Stimulated activated CD8-positive, alpha-beta memory T cell treated with anti-CD3 and anti-CD28 coated beads, Interleukin-4, amount 100 ng/mL, for 48 hours (primary cell): ENCODE measurements at regions not wholly inside any gene's neighbourhood (a gene's known extent, or its start where the extent isn't known, plus 50 kb on each side); places are given as distances from the start of the nearest gene placed in this dataset.
"Not testable (repeated sequence)": the region's sequence is repeated elsewhere in the genome, so short reads cannot be mapped to it uniquely, and the experiment has no call there.

Experiments used
- DNase-seq: peaks from one replicate; pipeline ENCODE4 v3.0.0-alpha.2; 2020

DNA sequence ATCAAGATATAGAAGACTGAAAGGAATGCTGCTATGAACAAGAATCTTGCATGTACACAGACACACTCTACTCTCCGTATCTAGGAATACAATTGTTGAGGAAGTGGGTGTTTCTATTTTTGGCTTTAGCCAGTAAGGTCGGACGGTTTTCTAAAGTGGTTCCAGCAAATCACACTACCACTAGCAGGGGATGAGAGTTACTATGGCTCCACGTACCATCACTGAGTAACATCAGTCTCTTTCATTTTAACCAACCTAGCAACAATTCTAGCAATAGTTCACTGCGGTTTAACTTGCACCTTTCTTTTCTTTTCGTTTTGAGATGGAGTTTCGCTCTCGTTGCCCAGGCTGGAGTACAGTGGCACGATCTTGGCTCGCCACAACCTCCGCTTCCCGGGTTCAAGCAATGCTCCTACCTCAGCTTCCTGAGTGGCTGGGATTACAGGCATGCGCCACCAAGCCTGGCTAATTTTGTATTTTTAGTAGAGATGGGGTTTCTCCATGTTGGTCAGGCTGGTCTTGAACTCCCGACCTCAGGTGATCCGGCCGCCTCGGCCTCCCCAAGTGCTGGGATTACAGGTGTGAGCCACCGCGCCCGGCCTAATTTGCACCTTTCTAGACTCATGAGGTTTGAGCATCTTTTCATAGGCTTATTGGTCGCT lies 103.2 kb upstream of the ZNF746 start:
- DNase-seq: peak; percentile 66

DNA sequence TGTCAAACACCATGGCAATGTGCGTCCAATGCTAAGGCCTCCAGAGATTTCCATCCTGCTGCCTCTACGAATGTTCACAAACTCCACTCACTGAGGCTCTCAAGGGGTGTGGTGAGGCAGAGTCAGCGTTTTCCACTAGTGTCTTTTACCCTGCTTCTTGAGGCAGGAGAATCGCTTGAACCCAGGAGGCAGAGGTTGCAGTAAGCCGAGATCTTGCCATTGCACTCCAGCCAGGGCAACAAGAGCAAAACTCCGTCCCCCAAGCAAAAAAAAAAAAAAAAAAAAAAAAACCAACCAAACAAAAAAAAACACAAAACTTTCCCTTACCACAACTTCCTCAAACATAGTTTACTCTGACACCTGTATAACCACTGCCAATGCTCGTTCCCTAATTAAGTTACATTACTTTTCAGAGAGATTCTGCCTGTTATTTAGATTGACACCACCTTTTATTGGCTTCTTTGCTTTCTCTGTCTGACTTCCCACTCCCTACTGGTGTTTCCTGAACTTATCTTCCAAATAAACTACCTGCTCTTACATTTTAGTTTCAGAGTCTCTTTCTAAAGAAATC lies 102.1 kb upstream of the ZNF746 start:
- no peak for DNase-seq

DNA sequence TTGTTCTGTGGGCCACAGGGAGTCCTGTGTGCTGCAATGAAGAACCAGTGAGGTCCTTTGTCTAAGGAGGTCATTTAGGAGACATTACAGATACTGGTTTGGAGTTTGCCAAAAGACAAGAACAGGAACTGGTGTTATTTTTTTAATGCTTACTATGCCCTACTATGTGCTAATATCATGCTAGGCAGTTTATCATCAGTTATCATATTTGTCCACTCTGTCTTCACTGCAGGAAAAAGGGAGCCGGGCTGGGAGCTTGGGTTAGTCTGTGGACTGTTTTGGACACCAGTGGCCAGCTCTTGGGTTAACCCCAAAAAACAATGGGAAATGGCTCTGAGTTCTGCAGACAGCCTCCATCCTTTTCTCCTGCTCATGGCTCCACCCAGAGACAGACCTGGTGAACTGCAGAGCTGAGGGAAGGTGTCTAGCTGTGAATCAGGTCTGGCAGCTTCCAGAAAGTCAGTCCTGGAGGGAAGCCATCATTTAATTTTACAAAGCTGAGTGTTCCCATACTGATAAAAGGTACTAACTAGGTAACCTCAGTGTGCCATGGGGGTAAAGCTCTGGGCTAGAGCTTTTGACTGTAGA lies 101.2 kb upstream of the ZNF746 start:
- DNase-seq: peak; percentile 39

DNA sequence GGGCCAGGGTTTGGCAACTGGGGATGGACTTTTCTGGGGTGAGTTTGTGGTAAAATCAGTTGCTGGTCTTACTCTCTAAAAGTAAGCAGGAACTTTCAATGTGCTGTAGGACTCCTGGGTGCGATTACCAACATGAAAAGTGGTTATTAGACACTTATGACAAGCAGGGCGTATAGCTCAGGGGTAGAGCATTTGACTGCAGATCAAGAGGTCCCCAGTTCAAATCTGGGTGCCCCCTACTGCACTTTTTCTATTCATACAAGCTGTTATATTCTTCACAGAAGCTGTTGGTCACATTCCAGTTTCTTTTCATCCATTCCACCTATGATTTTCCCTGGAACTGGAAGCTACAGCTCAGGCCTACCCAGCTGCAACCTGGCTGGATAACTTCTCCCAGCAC lies 100.2 kb upstream of the ZNF746 start:
- DNase-seq: peak; percentile 10

DNA sequence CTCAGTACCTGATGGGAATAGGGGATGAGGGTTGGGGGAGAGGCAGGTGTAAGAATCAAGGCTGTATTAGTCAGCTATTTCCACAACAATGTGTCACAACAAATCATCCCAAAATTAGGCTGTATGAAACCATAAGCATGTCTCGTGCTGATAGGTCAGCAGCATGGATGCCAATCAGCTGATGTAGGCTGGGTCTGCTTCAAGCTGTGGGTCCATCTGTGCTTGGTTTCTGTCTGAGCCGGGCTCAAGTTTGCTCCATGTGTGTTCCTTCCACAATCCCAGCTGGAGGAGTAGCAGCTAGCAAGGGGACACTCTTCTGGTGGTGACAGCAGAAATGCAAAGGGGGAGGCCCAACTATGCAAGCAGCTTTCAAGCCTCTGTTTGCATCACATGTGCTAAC lies 97.9 kb upstream of the ZNF746 start:
- DNase-seq: peak; percentile 15

DNA sequence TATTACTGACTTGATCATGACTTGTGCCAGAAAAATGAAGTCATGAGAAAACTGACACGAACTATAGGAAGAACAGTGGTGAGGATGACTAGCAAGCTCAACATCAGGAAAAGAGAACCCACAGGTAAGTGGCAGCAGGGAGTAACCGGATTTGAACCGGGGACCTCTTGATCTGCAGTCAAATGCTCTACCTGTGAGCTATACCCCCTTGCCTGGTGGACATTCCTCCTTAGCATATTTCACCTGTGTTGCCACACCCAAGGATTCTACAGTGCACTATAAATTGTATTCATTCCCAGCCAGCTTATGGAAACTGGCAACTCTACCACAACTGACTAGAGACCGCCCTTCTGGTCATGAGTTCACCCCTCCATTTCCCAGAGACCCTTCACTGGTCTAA lies 97.5 kb upstream of the ZNF746 start:
- DNase-seq: peak; percentile 21

DNA sequence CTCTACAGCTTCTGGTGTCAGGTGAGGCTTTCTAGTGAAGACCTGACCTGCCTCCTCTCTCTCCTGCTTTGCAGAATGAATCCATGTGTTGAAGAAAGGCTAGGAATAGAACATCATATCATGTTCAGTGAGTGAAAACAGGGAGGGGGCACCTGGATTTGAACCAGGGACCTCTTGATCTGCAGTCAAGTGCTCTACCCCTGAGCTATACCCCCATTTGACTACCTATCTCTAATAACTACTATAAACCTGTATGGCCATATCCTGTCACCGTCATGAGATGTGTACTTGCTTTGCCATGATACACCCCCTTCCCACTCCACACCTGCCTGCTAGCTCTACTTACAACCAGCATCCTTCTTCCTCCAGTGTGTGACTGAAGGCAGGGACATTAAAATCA lies 91.3 kb upstream of the ZNF746 start:
- DNase-seq: no peak

DNA sequence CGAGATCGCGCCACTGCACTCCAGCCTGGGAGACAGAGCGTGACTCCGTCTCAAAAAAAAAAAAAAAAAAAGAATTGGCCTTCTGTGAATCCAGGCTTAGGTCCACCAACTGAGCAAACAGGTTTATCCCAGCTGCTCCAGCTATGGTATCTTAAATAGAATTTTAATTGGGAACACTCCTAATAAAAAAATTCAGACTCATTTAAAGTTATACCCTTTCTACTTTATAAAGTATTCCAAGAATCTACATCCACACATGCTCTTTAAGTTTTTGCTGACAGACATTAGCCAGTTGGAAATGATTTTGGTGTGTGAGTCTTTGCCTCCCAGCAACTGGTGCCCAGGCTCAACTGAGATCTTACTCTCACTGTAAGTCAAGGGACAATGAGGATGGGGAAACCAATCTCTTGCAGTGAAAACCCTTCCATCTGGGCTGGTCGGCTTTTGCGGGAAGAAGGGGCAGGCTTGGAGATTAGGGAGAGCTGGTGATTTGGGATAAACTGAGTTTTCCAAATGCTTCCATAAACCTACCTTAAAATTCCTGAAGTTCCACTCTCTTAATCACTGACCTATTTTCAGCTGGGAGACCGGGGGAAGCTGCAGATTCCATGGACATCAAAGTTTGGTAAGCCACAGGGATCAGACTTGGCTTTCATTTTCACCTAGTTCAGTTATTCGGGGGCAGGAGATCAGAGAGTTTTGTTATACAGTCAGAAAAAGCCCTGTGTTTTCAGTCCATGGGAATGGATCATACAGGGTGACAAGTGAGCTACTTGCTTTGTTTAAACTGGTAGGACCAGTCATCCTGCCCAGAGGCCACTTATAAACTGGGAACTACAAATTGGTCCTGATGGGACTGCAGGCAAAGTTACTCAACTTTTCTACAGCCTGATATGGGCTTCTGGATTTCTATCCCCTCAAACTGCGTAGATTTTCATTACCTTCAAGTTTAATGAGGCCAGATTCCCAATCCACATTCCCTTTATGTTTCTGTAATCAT lies 89.3 kb upstream of the ZNF746 start:
- DNase-seq: no peak

DNA sequence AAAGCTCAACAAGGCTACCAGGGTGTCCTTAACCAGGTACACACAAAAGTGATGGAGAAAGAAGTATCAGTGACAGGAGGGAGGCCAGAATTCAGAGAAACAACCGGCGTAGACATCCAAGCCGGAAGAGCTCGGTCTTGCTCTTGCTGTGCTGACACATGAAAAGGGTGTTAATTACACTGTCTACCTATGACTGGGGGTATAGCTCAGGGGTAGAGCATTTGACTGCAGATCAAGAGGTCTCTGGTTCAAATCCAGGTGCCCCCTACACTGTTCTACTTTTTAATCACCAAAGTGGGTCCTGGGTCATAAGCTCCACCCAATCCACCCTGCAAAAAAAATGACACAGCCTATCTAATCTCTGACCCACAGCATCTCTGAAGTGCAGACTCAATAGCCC lies 86.9 kb upstream of the ZNF746 start:
- DNase-seq: no peak

DNA sequence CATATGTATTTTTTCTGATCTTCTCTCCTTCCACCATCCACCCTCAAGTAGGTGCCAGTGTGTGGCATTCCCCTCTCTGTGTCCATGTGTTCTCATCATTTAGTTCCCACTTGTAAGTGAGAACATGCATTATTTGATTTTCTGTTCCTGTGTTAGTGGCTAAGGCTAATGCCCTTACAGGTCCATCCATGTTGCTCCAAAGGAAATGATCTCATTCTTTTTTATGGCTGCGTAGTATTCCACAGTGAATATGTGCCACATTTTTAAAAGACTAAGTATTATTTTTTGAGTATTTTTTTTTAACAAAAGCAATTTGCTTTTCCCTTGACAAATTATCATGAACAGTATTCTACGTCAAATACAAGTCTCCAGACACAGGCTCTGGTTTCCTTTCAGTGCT lies 86.4 kb upstream of the ZNF746 start:
- no peak for DNase-seq

DNA sequence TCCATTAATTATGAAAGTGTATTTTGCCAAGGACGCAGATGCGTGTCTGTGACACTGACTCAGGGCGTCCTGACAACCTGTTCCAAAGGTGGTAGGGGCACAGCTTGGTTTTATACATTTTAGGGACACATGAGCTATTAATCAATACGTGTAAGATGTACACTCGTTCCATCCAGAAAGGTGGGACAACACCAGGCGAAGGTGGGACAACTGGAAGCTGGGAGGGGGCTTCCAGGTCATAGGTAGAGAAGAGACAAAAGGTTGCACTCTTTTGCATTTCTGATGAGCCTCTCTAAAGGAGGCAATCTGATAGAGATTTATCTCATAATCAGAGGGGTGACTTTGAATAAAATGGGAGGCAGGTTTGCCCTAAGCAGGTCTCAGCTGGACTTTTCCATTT lies 82.7 kb upstream of the ZNF746 start:
- no peak for DNase-seq

DNA sequence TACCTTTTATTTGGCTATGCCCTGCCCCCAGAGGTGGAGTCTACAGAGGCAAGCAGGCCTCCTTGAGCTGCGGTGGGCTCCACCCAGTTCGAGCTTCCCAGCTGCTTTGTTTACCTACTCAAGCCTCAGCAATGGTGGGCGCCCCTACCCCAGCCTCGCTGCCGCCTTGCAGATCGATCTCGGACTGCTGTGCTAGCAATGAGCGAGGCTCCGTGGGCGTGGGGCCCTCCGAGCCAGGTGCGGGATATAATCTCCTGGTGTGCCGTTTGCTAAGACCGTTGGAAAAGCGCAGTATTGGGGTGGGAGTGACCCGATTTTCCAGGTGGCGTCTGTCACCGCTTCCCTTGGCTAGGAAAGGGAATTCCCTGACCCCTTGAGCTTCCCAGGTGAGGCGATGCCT lies 81.8 kb upstream of the ZNF746 start:
- DNase-seq: peak; percentile 16

DNA sequence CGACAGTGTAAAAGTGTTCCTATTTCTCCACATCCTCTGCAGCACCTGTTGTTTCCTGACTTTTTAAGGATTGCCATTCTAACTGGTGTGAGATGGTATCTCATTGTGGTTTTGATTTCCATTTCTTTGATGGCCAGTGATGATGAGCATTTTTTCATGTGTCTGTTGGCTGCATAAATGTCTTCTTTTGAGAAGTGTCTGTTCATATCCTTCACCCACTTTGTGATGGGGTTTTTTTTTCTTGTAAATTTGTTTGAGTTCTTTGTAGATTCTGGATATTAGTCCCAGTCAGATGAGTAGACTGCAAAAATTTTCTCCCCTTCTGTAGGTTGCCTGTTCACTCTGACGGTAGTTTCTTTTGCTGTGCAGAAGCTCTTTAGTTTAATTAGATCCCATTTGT lies 76.8 kb upstream of the ZNF746 start:
- not testable (repeated sequence) for DNase-seq

DNA sequence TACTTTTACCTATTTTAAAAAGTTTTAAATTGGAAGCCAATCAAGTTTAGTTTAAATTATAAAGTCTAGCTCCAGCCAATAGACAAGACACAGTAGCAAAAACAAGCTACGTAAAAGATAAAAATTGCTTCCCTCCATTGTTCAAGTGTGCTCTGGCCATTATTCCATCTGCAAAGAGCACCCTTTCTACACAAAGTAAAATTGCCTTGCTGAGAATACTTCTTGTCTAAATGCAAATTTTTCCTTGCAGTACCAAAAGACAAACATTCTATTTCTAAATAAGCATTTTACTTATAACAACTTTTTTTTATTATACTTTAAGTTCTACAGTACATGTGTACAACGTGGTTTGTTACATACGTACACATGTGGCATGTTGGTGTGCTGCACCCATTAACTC lies 75.9 kb upstream of the ZNF746 start:
- DNase-seq: no peak

DNA sequence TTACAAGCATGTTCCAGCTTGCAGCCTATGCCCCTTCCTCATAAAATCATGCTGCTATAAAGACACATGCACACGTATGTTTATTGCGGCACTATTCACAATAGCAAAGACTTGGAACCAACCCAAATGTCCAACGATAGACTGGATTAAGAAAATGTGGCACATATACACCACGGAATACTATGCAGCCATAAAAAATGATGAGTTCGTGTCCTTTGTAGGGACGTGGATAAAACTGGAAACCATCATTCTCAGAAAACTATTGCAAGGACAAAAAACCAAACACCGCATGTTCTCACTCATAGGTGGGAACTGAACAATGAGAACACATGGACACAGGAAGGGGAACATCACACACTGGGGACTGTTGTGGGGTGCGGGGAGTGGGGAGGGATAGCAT lies 75.3 kb upstream of the ZNF746 start:
- DNase-seq: not testable (repeated sequence)

DNA sequence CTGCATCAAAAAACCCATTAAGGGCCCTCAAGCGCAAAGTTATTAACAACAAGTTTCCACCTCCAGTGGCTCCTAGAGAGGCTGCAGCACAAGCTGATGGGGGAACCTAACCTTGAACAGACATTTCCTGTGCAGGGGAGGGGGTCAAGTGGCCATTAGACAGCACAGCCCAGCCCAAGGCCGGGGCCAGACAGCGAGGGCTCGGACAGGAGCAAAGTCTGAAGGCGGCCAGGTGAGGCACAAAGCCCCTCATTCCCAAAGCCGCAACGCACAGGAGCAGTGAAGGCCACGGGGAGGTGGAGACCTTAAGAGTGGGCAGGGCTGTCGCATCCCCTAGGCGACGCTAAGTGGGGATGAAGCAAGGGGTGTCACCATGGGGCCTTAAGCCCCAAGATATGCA lies 73.2 kb upstream of the ZNF746 start:
- DNase-seq: peak; percentile 14

DNA sequence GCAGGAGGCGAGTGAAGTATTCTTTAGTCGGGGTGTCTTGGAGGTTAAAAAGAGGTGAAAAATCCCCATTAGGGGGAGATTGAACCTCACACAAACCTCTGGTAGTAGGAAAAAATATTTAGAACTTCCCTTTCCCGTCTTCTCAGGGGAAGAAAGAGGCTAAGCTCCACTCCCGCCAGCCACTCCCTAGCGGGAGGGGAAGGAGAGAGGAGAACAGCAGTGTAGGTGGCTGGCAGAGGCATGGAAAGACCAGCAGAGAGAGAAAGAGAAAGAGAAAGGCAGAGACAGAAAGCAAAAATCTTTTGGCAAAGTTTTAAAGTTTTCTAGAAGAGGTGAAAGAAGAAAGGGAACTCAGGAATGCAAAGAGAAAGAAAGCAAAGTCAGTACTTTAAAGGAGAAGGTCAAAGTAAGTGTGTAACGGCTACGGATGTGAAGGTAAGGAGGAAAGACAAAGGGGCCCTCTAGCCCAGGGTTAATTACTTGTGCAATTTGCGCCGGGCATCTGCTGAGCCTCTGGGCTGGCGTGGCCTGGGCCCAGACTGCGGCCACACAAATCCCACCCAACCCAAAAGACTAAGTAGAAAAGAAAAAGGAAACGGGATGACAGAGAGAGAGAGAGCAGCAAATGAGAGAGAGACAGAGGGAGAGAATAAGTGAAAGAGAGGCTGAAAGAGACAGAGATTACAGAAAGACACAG lies 72.3 kb upstream of the ZNF746 start:
- peak; percentile 1 for DNase-seq

DNA sequence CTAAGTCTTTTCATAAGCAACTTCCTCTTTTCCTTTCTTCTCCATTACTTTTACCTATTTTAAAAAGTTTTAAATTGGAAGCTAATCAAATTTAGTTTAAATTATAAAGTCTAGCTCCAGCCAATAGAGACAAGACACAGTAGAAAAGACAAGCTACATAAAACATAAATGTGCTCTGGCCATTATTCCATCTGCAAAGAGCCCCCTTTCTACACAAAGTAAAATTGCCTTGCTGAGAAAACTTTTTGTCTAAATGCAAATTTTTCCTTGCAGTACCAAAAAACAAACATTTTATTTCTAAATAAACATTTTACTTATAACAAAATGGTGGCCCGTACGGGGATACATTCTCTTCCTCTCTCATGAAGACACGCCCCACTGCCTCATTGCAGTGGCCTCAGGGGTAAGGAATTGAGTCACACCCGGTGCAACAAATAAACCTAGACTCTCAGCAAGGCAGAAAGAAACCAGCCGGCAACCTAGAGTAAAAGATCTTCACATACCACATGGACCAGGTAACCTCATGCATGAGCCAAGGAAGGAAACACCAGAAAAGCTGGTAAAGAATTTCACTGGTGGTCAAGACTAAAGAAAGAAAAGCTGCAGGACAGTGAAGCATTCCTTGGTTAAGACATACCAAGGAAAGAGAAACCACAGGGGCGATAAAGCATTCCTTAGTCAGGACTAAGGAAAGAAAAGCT lies 71.6 kb upstream of the ZNF746 start:
- DNase-seq: peak; percentile 9

DNA sequence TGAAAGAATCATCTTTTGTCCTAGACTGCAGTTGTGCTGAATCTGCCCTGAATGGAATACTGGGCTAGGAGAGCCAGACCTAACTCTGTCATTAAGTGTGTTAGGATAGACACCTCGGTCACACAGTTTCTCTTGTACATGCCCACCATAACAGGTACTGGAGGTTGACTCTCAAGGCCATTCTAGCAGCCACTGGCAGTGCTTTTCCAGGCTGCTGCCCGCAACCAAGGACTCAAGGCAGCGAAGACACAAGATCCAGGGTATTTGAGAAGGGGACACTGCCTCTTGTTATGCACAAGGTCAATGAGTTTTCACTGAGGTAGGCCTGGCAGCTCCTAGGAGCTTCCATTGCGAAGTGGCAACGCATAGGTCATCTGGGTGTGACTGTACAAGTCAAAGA lies 70.6 kb upstream of the ZNF746 start:
- DNase-seq: no peak

DNA sequence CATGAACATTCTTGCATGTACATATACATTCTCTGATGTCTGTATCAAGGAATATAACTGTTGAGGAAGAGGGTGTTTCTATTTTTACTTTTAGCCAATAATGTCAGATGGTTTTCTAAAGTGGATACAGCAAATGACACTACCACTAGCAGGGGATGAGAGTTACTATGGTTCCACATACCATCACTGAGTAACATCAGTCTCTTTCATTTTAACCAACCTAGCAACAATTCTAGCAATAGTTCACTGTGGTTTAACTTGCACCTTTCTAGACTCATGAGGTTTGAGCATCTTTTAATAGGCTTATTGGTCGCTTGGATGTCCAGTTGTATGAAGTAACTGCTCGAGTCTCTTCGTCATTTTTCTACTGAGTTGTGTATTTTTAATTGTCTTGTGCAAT lies 68.5 kb upstream of the ZNF746 start:
- no peak for DNase-seq

DNA sequence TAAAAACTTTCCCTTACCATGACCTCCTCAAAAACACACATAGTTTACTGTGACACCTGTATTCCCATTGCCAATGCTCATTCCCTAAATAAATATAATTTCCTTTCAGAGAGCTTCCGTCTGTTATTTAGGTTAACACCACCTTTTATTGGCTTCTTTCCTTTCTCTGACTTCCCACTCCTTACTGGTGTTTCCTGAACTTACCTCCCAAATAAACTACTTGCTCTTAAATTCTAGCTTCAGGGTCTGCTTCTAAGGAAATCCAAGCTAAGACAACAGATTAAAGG lies 67.4 kb upstream of the ZNF746 start:
- no peak for DNase-seq

DNA sequence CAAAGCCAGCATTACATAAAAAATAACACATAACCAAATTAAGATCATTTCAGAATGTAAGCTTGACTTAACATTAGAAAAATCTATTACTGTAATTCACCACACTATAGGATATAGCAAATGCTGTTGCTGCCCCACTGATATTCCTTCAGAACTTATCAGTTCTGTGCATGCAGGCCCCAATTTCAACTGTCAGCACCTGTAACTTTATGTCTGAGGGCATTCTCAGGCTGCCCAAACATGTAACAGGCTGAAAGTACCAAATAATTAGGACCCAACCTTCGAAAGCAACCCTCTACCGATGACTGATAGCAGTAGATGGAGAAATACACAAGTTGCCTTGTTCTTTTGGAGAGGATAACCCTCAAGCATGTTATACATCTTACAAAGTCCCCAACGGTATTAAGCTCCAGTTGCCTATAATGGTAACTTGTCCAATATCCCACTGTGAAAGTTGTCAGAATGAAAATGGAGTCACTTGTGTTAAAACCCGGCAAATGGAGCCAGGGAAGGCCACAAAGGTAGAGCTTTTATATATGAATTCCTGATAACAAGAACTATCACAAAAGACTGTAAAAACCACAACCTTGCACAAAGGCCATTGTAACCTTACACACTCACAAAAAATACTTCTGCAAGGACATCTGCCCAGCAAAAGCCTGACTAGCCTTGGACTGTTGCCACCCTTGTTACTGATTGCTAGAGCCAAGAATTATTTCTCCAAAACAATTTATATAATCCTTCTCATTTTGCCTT lies 66.9 kb upstream of the ZNF746 start:
- no peak for DNase-seq
